GM21619 (cell line): ENCODE measurements at regions not wholly inside any gene's neighbourhood (a gene's known extent, or its start where the extent isn't known, plus 50 kb on each side); places are given as distances from the start of the nearest gene placed in this dataset.
"Not testable (repeated sequence)": the region's sequence is repeated elsewhere in the genome, so short reads cannot be mapped to it uniquely, and the experiment has no call there.

Experiments
- ATAC-seq: cut with Tn5 transposase; IDR thresholded peaks from one replicate; pipeline ENCODE4 v1.9.1; 2021; ENCODE audit not compliant: unreplicated experiment

DNA sequence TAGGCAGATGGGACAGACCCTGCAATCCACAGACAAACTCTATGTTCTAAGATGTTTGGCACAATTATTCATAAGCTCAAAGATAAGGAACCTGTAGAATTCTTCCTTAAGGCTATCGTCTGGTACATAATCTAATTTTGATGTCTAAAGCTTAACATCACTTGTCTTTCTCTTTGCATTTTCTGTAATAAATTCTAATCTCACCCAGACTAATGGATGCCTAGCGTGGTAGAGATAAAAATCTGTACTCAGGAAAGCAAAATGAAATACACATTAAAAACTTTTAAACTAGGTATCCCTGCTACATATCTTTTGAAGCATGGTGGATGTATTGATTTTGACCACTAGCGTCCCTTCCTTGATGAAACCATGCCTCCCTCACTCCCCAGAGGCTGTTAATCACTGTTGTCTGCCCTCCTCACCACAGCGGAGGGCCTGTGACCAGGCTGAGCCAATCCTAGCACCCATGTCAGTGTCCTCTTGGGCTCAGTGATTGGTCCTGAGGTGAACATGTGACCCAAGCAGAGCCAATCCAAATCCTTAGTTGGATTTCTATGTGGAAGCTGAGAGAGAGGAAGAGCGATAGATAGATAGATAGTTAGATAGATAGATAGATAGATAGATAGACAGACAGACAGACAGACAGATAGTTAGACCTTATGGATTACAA is 82.2 kb upstream of the GRK3 start:
- ATAC-seq: no peak

DNA sequence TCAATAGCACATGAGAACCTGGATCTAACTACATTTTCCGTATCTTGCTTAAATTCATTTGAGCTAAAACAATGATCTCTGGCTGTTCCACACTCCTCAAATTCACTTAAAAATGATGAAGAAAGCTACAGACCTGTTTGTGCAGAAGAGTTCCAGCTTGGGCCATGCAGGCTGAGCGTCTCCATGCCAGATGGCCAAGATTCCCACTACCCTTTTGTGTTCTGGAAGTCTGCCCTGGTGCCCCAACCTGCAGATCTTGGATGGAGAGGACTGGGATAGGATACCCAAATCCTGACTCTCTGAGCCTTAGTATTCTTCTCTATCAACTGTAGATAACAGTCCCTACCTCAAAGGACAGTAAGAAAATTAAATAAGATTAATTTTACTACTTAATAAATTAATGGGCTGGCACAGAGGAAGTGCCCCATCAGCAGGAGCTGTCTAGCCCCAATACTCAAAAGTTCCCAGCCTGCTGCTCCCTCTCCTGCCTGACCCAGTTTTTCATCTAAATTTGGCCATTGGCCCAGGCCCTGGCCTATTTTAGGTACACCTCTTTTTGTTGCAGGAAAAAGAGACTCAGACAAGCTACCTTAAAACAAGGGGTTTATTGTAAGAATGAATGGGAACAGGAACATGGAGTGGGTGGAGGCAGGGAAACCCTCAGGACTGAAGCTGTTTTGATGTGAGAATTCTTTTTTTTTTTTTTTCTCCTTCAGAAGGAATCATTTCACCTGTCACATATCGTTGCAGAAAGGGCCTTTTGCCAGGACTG is 81.4 kb upstream of the GRK3 start:
- ATAC-seq: no peak

DNA sequence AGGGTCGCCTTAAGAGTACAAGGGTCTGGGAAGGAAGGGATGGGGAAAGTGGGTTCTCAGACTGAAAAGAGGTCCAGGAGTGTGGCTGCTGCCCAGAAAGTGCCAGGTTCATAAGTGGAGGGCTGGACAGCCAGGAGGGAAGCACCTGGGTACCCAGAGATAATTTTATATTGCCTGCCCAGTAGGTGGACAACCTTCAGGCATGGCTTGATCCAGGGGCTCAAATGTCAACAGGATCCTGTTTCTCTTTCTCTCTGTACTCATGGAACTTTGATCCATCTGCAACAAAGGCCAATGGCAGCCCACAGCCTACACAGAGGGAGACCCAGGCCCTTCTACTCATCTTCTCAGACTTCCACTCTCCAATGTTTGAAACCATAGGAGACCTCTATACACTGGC is 80.5 kb upstream of the GRK3 start:
- no peak for ATAC-seq

DNA sequence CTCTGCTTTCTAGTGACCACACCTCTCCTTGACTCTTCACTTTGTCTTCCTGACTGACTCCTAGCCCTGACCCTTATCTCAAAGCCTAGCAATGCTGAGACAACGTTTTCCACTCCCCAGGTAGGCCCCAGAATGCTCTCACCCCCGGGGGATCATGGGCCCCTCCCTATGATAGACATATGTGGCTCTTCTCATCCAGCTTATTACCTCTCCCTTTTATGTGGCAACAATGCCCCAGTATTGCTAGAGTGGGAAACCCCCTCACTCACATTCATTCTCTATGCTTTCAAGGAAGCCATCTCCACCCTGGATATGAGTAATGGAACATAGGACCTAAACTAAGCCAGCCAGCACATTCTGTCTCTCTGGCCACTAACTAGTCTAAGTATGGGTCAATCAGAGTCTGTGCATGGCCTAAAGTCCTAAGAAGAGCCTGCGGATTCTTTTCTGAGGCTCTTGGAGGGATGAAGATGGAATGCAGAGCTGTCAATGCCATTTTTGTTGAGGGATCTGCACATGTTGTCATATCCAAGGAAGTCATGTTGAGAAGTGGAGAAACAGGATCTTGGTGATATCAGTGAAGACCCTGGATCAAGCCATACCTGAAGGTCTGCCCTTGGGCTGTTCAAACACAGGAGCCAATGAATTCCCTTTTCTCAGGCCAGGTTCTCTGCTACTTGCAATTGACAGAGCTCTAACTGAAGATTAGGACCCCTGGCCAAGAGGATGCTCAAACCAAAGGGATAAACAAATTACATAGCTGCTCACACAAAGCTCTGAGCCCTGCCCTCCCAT is 79.8 kb upstream of the GRK3 start:
- no peak for ATAC-seq

DNA sequence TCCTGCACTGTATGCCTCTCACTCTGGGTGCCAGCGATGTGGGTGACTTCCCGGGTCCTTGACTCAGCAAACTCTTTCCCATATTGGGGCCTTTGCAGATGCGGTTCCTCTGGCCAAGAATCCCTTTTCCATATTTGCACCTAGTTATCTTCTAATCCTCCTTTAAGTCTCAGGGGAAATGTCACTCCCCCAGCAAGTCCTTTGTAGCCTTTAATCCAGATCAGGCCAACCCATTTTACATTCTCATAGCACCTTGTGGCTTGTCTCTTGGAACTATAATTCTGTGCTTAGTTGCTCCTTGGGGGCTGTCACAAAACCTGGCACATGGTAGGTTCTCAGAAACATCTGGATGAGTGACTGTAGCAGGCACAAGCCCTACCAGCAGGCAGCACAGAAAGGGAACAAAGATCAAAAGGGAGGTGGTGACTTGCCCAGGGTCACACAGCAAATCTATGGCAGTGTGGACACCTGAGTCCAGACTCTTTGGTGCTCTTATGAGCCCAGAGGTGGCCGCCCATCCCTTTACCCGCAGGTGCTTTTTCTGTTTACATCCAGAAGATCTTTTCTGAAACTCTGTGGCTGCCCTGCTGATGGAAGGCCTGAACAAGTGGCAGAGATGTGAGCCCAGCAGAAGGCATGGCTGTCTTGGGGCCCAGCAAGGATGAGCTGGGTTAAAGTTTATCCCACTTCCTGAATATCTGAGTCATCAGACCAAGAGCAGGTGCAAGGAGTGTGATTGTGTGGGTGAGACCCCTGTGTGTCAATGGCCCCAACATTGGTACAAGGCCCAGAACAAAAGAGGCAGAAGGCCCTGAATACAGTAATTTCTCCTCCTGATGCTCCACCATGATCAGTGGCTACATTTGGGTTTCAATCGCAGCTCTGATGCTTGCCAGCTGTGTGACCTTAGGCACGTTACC is 78.6 kb upstream of the GRK3 start:
- peak; percentile 62 for ATAC-seq

DNA sequence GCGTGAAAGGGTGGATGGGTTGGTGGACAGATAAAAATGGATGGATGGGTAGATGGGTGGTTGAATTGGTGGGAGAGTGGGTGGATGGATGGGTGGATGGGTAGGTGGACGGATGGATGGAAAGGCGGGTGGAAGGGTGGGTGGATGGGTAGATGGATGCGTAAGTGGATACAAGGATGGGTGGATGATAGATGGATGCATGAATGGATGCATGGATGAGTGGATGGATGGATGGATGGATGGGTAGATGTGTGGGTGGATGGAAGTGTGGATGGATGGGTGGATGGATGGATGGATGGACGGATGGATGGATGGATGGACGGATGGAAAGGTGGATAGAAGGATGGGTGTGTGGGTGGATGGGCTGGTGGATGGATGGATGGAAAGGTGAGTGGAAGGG is 77.0 kb upstream of the GRK3 start:
- ATAC-seq: no peak

DNA sequence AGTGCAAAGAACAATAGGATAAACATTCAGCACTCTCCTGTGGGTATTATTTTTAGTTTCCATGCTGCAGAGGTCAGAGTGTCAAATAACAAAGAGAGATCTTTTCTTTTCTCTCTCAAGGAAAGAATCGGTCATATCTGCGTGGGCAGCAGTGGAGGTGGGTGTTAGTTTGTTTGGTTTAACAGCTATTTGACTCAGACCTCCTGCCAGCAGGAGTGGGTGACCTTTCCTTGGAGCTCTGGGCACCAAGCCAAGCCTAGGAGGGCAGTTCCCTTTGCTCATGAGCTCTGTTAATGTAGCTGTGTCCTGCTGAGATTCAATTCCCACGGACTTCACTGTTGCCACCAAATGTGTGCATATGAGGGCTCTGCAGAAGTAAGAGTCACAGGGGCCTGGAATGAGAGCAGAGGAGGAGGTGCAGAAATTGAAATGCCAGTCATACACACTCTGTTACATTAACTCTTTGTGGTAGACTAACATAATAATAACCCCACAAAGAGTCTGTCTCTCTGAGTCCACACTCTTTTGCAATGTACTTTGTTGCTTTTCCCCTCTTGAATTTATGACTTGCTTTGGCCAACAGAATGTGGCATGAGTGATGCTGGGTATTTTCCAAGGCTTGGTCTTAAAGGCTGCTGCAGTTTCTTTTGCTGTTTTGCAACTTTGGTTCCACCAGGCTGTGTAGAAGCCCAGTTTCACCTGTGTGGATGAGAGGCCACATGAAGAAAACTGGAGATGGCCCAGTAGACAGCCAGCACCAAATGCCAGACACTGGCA is 76.0 kb upstream of the GRK3 start:
- no peak for ATAC-seq

DNA sequence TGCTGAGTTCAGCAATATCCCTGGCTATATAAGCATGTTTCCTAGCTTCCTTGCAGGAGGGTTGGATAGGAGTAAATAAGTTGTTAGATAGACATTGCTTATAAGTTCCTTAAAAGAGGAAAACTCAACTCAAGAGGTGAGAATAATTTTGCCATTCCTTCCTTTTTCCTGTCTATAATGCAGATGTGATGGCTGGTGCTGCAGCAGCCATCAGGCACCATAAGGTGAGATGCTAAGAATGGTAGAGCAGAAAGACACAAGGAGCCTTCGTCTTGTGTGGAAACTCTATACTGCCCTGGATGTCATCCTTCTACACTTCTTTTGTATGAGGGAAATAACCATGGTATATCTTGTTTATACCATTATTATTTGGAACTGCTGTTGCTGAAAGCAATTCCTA is 74.5 kb upstream of the GRK3 start:
- no peak for ATAC-seq

DNA sequence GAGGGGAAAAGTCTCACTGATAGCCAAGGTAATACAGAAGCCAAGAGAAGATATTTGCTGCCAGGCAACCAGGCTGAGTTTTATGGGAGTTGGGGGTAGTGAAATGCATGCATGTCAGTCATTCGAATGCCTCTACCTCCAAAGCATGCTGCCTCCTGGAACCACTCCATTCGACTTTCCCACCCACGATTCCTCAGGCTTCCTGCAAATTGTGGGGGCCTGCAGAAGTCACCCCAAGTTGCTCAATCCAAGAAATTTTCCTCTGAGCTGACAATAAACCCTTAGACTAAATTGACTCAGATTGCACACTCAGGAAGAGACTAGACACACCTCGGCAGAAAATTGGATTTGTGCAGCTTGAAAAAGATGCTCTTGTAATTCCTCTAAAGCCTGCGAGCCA is 73.6 kb upstream of the GRK3 start:
- no peak for ATAC-seq

DNA sequence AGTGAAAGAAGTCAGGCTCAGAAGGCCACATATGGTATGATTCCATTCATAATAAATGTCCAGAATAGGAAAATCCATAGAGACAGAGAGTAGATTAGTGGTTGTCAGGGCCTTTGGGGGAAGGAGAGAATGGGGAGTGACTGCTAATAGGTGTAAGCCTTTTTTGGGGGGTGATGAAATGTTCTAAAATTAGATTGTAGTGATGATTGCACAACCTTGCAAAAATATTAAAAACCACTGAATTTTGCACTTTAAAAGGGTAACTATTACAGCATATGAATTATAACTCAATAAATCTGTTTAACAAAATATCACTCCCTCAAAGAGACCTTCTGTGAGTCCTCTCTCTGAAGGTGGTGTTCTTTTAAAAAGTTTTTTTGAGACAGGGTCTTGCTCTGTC is 72.3 kb upstream of the GRK3 start:
- no peak for ATAC-seq

DNA sequence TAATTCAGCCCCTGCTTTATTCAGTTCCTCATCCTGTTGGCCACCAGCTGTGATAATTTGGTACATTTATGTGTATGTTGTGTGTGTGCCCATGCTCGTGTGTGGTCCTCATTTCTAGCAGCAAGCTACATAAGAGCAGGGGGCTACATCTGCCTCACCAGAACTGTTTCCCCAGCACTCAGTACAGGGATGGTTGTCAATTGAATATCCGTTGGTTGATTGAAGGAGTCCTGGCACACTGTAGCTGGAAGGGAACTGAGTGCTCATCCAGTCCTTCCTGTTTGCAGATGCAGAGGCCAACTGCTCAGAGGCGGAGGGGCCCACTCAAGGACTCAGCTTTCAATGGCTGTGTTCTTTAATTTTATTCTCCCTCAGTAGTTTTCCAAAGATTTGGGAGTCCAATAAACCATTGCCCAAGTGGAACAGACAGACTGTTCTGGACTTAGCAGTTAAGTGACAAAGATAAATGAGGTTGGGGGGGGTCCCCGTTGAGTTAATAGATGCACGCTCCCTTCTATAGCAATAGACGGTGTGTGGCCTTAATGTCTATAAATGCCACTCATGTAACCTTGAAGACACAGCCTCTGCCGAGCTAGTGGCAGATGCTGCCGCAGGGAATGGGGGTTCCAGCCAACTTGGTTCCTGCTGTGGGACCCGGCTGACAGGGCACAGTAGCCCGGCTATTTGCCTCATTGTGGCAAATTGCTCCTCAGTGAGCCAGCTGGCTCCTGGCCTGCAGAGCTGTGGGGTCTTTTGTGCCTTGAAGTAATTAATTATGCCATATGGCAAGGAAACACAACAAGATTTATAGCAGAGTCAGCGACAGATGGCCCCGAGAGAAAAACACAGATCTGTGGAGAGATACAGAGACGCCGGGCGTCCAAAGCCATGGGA is 71.4 kb upstream of the GRK3 start:
- no peak for ATAC-seq

DNA sequence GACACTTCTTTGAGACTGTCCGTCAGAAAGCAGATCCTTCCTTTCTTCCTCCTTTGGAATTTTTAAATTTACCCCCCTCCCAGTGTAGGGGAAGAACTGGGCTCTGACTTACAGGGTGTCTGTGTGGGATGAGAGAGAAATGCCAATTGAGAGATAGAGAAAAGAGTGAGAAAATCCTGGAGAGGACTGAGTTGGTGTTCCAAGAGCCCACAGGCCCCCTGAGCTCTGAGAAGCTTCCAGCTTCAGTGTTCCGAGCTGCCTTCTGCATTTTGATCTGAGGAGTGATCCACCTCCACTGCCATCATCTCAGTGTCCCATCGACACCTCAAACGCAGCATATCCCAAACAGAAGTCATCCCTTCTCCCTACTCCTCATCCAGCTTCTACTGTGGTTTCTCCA is 70.7 kb upstream of the GRK3 start:
- no peak for ATAC-seq

DNA sequence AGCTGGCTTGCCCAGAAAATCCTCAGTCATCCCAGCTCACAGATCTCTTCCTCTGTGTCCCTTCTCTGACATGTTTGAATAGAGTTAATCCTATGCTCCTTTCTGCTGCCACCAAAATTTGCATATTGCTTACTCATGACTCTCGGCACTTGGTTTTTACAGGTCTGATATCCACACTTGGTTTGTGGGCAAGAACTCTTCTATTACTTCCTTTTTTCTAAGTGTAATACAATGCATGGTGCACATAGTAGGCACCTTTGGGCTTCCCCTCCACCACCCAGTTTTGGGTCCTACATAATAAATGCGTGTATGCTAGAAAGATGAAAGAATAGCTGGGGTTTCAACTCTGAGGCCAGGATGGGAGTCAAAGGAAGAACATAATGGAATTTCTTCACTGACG is 69.7 kb upstream of the GRK3 start:
- ATAC-seq: peak; percentile 78

DNA sequence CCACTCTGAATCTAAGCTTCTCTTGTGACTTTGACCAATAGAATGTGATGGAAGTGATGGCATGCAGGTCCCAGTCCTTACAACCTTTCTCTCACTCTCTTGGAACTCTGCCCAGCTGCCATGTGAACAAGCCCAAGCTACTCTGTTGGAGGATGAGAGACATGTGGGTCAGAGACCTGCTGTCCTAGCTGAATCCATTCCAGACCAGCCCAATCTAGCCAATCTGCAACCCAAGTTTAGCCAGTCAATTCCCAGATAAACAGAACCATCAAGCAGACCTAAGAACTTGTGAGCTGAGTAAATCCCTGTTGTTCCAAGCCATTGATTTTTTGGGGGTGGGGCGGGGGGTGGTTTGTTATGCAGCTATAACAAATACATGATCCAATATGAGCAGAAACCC is 69.2 kb upstream of the GRK3 start:
- ATAC-seq: no peak

DNA sequence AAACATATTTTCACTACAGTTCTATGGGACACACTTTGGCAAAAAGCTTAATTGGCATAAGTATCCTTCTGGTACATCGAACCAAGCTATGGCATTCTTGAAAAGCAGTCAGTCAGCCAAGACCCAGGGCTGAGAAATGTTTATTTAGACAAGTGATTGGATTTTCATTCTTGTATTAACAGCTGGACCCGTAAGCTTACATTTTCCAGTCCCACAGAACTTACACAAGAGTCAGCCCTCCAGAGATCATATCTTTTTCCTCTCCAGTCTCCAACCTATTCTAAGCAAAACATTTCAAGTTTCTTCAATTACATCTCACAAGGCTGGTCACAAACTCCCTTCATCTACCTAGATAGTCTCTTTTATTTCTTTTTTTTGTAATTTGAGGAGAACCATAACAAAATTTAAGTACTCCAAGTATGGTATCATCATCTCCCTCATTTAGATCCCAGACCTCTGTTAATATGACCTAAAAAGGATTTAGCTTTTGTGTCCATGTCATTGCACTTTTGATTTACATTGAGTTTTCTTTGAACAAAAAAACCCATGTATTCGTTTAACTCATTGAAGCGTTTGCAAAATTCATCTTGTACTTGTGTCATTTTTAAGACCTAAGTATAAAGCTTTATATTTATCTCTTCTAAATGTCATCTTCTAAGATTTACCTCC is 67.9 kb upstream of the GRK3 start:
- ATAC-seq: no peak

DNA sequence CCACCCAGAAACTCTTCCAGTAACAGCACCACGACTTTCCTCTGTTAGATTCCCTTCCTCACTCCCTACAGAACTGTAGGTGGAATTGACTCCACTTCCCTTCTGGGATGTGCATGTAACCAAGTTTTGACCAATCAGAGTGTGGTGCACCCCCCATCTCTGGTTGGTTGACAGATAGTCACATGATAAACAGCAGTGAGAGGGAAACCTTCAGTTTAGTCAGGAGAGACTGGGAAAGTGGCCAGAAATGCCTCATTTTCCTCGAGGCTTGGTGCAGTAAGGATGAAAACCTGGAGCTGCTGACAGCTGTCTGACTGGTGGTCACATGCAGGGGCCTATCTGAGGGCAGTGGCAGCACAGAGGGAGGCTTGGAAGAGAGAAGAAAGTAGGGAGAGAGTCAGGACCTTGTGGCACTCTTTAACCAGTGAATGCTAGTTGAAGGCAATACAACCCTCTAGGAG is 67.3 kb upstream of the GRK3 start:
- ATAC-seq: no peak

DNA sequence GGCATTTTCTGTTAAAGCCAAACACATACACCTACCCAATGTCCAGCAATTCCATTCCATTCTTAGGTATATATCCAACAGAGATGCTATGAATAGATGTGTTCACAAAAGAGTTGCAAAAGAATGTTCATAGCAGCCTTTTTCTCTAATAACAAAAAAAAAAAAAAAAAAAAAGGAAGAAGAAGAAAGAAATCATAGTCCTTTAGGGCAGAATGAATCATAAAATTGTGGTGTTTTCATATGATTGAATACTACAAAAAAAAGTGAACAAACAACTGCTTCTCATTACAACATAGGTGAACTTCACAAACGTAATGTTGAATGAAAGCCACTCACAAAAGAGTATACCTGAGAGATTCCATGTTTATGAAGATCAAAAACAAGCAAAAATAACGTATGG is 66.8 kb upstream of the GRK3 start:
- ATAC-seq: no peak

DNA sequence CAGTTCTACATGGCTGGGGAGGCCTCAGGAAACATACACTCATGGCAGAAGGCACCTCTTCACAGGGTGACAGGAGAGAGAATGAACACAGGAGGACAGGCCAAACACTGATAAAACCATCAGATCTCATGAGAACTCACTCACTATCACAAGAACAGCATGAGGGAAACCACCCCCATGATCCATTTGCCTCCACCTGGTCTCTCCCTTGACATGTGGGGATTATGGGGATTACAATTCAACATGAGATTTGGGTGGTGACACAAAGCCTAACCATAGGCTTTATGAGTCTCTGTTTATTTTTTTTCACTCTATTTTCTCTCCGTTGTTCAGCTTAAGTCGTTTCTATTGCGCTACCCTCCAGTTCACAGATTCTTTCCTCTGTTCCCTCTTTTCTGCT is 63.8 kb upstream of the GRK3 start:
- not testable (repeated sequence) for ATAC-seq

DNA sequence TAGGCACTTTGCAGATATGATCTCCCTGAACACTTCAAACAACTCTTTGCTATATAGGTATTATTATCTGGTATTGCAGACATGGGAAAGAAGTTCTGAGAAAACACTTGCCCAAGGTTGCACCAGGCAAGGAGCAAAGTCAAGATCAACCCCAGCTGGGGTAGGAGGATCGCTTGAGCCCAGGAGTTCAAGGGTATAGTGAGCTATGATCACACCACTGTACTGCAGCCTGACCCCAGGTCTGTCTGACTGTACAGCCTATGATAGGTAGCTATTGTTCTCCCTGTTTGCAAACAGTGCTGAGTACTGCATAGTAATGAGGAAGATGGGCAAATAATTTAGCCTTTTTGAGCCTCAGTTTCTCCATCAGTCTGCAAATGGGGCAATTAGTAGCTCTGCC is 60.5 kb upstream of the GRK3 start:
- ATAC-seq: not testable (repeated sequence)
